ENCODE measurements at regions not wholly inside any gene's neighbourhood (a gene's known extent, or its start where the extent isn't known, plus 50 kb on each side); places are given as distances from the start of the nearest gene placed in this dataset.

GRCh38 chr15:37572401-37572800, 362.0 kb upstream of the TMCO5A start:
- TF ChIP-seq POLR2AphosphoS5 (IDR thresholded peaks at IDR 0.05; ENCODE audit: insufficient read depth in 1 of 2, low read depth in 1 of 2) (no peak), CTCF (IDR thresholded peaks at IDR 0.05) (no peak), POLR2A (IDR thresholded peaks at IDR 0.05) (no peak)

Measured in vagina (tissue), 2 donors.